Gastroesophageal sphincter (tissue), 4 donors: ENCODE measurements at regions not wholly inside any gene's neighbourhood (a gene's known extent, or its start where the extent isn't known, plus 50 kb on each side); places are given as distances from the start of the nearest gene placed in this dataset.

ENCODE experiments used
- ATAC-seq: fragments of 150-250 bp; one replicate; pipeline ENCODE4 v1.9.1; 2016; ENCODE audit warnings: mild to moderate bottlenecking, moderate library complexity
- H3K27ac ChIP-seq, 4 donors: fragments of 200-600 bp; sonication (generic) in 3 of 4; 1 replicate in 3 of 4; 2 replicates in 1 of 4; pipeline ENCODE4 v1.5.1; 2016 to 2019
- H3K27me3 ChIP-seq: fragments of 200-600 bp; sonication (generic); one replicate; pipeline ENCODE4 v1.5.1; 2019
- H3K36me3 ChIP-seq, 2 donors: fragments of 200-600 bp; sonication (generic); one replicate each; pipeline ENCODE4 v1.5.1; 2019; ENCODE audit warnings: control low read depth in 1 of 2
- H3K4me1 ChIP-seq, 3 donors: fragments of 200-600 bp; sonication (generic); 1 replicate in 2 of 3; 2 replicates in 1 of 3; pipeline ENCODE4 v1.5.1; 2016 to 2019; ENCODE audit warnings: control low read depth in 2 of 3
- H3K4me3 ChIP-seq, 2 donors: fragments of 200-600 bp; sonication (generic); one replicate each; pipeline ENCODE4 v1.5.1; 2019; ENCODE audit warnings: mild to moderate bottlenecking in 1 of 2, moderate library complexity in 1 of 2
- H3K9me3 ChIP-seq, 3 donors: fragments of 200-600 bp; sonication (generic); one replicate each; pipeline ENCODE4 v1.5.1; 2017 to 2019; ENCODE audit warnings: control low read depth in 2 of 3
- CTCF ChIP-seq, 4 experiments: fragments of 200-600 bp in 2 of 4; fragments of 450-650 bp in 2 of 4; sonication (generic) in 1 of 4; IDR thresholded peaks; one replicate each; pipeline ENCODE4 v1.5.1; 2017 to 2019; ENCODE audit warnings: antibody characterized with exemption in 4 of 4, mild to moderate bottlenecking in 2 of 4, moderate library complexity in 2 of 4
- EP300 ChIP-seq: sonication (generic); formaldehyde crosslinking; IDR thresholded peaks from one replicate; pipeline ENCODE4 v1.6.1; 2017; ENCODE audit warnings: antibody characterized with exemption, mild to moderate bottlenecking
- POLR2A ChIP-seq, 2 donors: fragments of 450-650 bp; IDR thresholded peaks; one replicate each; pipeline ENCODE4 v1.6.1; 2017; ENCODE audit warnings: antibody characterized with exemption in 2 of 2, mild to moderate bottlenecking in 2 of 2, moderate library complexity in 1 of 2
- POLR2AphosphoS5 ChIP-seq: sonication (generic); formaldehyde crosslinking; IDR thresholded peaks from one replicate; pipeline ENCODE4 v1.6.1; 2017; ENCODE audit warnings: antibody characterized with exemption
- WGBS, 2 donors: methylation state at CpG; one replicate each; pipeline ENCODE4 v1.1.5; 2018; ENCODE audit warnings: low coverage in 1 of 2; 5-methylcytosine and 5-hydroxymethylcytosine counted together

GRCh38 chr14:101478796-101479410 is 82.4 kb upstream of the DIO3 start:
- TF ChIP-seq EP300 (no peak), CTCF (IDR thresholded peaks at IDR 0.05) (no peak), POLR2A (IDR thresholded peaks at IDR 0.05) (no peak), POLR2AphosphoS5 (no peak)
- 87 to 95% methylated on average over 6 of the region's 13 CpGs for WGBS, 2 donors
- ATAC-seq, result no peak
- peaks cover 0 to 33% (median 4%) of the 10 kb centered on the region in 3 donors for H3K4me1 ChIP-seq
- H3K36me3 ChIP-seq, result no peaks in the 10 kb centered on the region
- H3K4me3 ChIP-seq, result no peak overlapping the region
- peaks cover 27% of the 10 kb centered on the region for H3K27me3 ChIP-seq
- no peak overlapping the region for H3K27ac ChIP-seq
- H3K9me3 ChIP-seq, result peaks cover 0 to 18% (median 0%) of the 10 kb centered on the region in 3 donors

- Histone ChIP-seq H3K4me1 (peaks cover 0 to 28% (median 4%) of the 10 kb centered on the region in 3 donors), H3K36me3 (no peaks in the 10 kb centered on the region), H3K27ac (peak overlapping the region in 3 of 4 donors; percentile 17 to 71 (median 64)), H3K4me3 (no peak overlapping the region), H3K9me3 (peaks cover 0 to 24% (median 0%) of the 10 kb centered on the region in 3 donors), H3K27me3 (peaks cover 19% of the 10 kb centered on the region)
- 65 to 80% methylated on average over 10 to 11 of the region's 12 CpGs for WGBS, 2 donors
- ATAC-seq, result no peak
- TF ChIP-seq POLR2AphosphoS5, result no peak
- TF ChIP-seq EP300, result no peak
- no peak for TF ChIP-seq CTCF (IDR thresholded peaks at IDR 0.05)
- TF ChIP-seq POLR2A (IDR thresholded peaks at IDR 0.05), result no peak
Measured at GRCh38 chr14:101480022-101480746, 81.1 kb upstream of the DIO3 start.

- no peak overlapping the region for H3K4me3 ChIP-seq
- ATAC-seq, result peak; percentile 72
- TF ChIP-seq POLR2AphosphoS5 (peak; percentile 91), CTCF (IDR thresholded peaks at IDR 0.05) (no peak)
- no peaks in the 10 kb centered on the region for H3K36me3 ChIP-seq
- WGBS, 2 donors, result 34 to 36% methylated on average over 5 to 8 of the region's 16 CpGs
- H3K9me3 ChIP-seq, result peaks cover 0 to 31% (median 0%) of the 10 kb centered on the region in 3 donors
- peaks cover 0 to 21% (median 0%) of the 10 kb centered on the region in 3 donors for H3K4me1 ChIP-seq
- peaks cover 17% of the 10 kb centered on the region for H3K27me3 ChIP-seq
- peak overlapping the region in 3 of 4 donors; percentile 17 to 71 (median 64) for H3K27ac ChIP-seq
Measured at GRCh38 chr14:101480747-101481530, 80.4 kb upstream of the DIO3 start.

- no peak overlapping the region for H3K4me3 ChIP-seq
- peaks cover 0 to 32% (median 0%) of the 10 kb centered on the region in 3 donors for H3K9me3 ChIP-seq
- ATAC-seq, result no peak
- peaks cover 11% of the 10 kb centered on the region for H3K27me3 ChIP-seq
- TF ChIP-seq CTCF (IDR thresholded peaks at IDR 0.05), result no peak
- no peak for TF ChIP-seq POLR2AphosphoS5
- no peak for TF ChIP-seq POLR2A (IDR thresholded peaks at IDR 0.05)
- no peak for TF ChIP-seq EP300
- 86 to 100% methylated on average over 1 to 5 of the region's 5 CpGs for WGBS, 2 donors
- peak overlapping the region in 2 of 4 donors; percentile 64 to 71 for H3K27ac ChIP-seq
- peaks cover 0 to 14% (median 0%) of the 10 kb centered on the region in 3 donors for H3K4me1 ChIP-seq
- H3K36me3 ChIP-seq, result no peaks in the 10 kb centered on the region
Measured at GRCh38 chr14:101481557-101481956, 79.7 kb upstream of the DIO3 start.
